ENCODE measurements at regions not wholly inside any gene's neighbourhood (a gene's known extent, or its start where the extent isn't known, plus 50 kb on each side); places are given as distances from the start of the nearest gene placed in this dataset.

DNA sequence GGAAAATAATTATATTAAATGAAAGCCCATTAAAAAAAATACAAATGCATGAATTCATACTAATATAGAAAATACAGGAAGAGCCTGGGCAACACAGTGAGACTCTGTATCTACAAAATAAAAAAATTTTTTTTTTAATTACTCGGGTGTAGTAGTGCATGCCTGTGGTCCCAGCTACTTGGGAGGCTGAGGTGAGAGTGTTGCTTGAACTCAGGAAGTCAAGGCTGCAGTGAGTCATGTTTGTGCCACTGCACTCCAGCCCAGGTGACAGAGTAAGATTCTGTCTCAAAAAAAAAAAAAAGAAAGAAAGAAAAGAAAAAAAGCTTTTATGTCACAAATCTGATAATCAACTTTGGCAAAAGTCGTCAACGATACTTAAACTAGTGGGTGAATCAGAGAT lies 80.6 kb upstream of the PLEKHA5 start:
- H3K9ac ChIP-seq (ENCODE audit: low read depth in 1 of 2, low read length in 2 of 2) = no peak overlapping the region
- peaks cover 0 to 1% (median 0%) of the 10 kb centered on the region in 4 donors for H3K4me1 ChIP-seq (ENCODE audit: control insufficient read depth in 4 of 4, insufficient read depth in 4 of 4, low read length in 3 of 4)
- H3K9me3 ChIP-seq (ENCODE audit: control insufficient read depth in 4 of 4, low read length in 3 of 4) = no peaks in the 10 kb centered on the region
- H3K4me3 ChIP-seq (ENCODE audit: low read depth in 1 of 3, low read length in 3 of 3) = no peak overlapping the region
- TF ChIP-seq YY1 (IDR thresholded peaks at IDR 0.05) (no peak), JUND (IDR thresholded peaks at IDR 0.05) (no peak), SP1 (IDR thresholded peaks at IDR 0.05) (no peak), ZBTB33 (IDR thresholded peaks at IDR 0.05) (no peak), NR2F2 (IDR thresholded peaks at IDR 0.05) (no peak), FOXA2 (IDR thresholded peaks at IDR 0.05) (no peak), HNF4A (conservative IDR thresholded peaks at IDR 0.05) (no peak), HNF4G (IDR thresholded peaks at IDR 0.05) (no peak)
- TF ChIP-seq, protein P1, sequence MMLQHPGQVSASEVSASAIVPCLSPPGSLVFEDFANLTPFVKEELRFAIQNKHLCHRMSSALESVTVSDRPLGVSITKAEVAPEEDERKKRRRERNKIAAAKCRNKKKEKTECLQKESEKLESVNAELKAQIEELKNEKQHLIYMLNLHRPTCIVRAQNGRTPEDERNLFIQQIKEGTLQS (IDR thresholded peaks at IDR 0.05) = no peak
- DNase-seq (ENCODE audit: low spot score) = no peak
- WGBS = 90% methylated on average over 3 of the region's 3 CpGs
- no peaks in the 10 kb centered on the region for H3K27me3 ChIP-seq (ENCODE audit: control insufficient read depth in 4 of 4, insufficient read depth in 4 of 4, low read length in 3 of 4)
- no peak overlapping the region for H3K27ac ChIP-seq (ENCODE audit: low read depth in 1 of 2, low read length in 2 of 2)
- no peaks in the 10 kb centered on the region for H3K36me3 ChIP-seq (ENCODE audit: control insufficient read depth in 4 of 4, insufficient read depth in 3 of 4, low read depth in 1 of 4, low read length in 3 of 4)

GRCh38 chr12:19052689-19053088 lies 76.8 kb upstream of the PLEKHA5 start:
- no peak overlapping the region for H3K4me3 ChIP-seq (ENCODE audit: low read depth in 1 of 3, low read length in 3 of 3)

More at GRCh38 chr12:19052689-19053088, 76.8 kb upstream of the PLEKHA5 start:
- Histone ChIP-seq H3K27me3 (ENCODE audit: control insufficient read depth in 4 of 4, insufficient read depth in 4 of 4, low read length in 3 of 4) (no peaks in the 10 kb centered on the region), H3K9ac (ENCODE audit: low read depth in 1 of 2, low read length in 2 of 2) (no peak overlapping the region), H3K4me1 (ENCODE audit: control insufficient read depth in 4 of 4, insufficient read depth in 4 of 4, low read length in 3 of 4) (peaks cover 0 to 9% (median 2%) of the 10 kb centered on the region in 4 donors), H3K27ac (ENCODE audit: low read depth in 1 of 2, low read length in 2 of 2) (no peak overlapping the region), H3K36me3 (ENCODE audit: control insufficient read depth in 4 of 4, insufficient read depth in 3 of 4, low read depth in 1 of 4, low read length in 3 of 4) (no peaks in the 10 kb centered on the region), H3K9me3 (ENCODE audit: control insufficient read depth in 4 of 4, low read length in 3 of 4) (no peaks in the 10 kb centered on the region)
- WGBS = 63% methylated on average over 2 of the region's 2 CpGs
- TF ChIP-seq RXRA (IDR thresholded peaks at IDR 0.05) = no peak
- no peak for TF ChIP-seq FOXA1 (IDR thresholded peaks at IDR 0.05)
- TF ChIP-seq FOXA2 (IDR thresholded peaks at IDR 0.05) = no peak
- TF ChIP-seq, protein P2, sequence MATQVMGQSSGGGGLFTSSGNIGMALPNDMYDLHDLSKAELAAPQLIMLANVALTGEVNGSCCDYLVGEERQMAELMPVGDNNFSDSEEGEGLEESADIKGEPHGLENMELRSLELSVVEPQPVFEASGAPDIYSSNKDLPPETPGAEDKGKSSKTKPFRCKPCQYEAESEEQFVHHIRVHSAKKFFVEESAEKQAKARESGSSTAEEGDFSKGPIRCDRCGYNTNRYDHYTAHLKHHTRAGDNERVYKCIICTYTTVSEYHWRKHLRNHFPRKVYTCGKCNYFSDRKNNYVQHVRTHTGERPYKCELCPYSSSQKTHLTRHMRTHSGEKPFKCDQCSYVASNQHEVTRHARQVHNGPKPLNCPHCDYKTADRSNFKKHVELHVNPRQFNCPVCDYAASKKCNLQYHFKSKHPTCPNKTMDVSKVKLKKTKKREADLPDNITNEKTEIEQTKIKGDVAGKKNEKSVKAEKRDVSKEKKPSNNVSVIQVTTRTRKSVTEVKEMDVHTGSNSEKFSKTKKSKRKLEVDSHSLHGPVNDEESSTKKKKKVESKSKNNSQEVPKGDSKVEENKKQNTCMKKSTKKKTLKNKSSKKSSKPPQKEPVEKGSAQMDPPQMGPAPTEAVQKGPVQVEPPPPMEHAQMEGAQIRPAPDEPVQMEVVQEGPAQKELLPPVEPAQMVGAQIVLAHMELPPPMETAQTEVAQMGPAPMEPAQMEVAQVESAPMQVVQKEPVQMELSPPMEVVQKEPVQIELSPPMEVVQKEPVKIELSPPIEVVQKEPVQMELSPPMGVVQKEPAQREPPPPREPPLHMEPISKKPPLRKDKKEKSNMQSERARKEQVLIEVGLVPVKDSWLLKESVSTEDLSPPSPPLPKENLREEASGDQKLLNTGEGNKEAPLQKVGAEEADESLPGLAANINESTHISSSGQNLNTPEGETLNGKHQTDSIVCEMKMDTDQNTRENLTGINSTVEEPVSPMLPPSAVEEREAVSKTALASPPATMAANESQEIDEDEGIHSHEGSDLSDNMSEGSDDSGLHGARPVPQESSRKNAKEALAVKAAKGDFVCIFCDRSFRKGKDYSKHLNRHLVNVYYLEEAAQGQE (IDR thresholded peaks at IDR 0.05) = no peak
- no peak for TF ChIP-seq GABPA (IDR thresholded peaks at IDR 0.05 in 1 of 2, conservative IDR thresholded peaks at IDR 0.05 in 1 of 2)
- TF ChIP-seq YY1 (IDR thresholded peaks at IDR 0.05) = no peak
- TF ChIP-seq RAD21 (IDR thresholded peaks at IDR 0.05) = no peak
- TF ChIP-seq, protein P1 (IDR thresholded peaks at IDR 0.05) = no peak
- no peak for TF ChIP-seq SP1 (IDR thresholded peaks at IDR 0.05)
- TF ChIP-seq NR2F2 (IDR thresholded peaks at IDR 0.05) = no peak
- TF ChIP-seq, protein P3, sequence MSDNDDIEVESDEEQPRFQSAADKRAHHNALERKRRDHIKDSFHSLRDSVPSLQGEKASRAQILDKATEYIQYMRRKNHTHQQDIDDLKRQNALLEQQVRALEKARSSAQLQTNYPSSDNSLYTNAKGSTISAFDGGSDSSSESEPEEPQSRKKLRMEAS (IDR thresholded peaks at IDR 0.05) = no peak
- no peak for TF ChIP-seq EGR1 (IDR thresholded peaks at IDR 0.05; ENCODE audit: low read depth in 2 of 2)
- TF ChIP-seq ZBTB33 (IDR thresholded peaks at IDR 0.05) = no peak
- no peak for TF ChIP-seq HNF4G (IDR thresholded peaks at IDR 0.05)
- DNase-seq (ENCODE audit: low spot score) = no peak

Data from liver (tissue), 7 donors.